GM12872 (cell line): ENCODE measurements at regions not wholly inside any gene's neighbourhood (a gene's known extent, or its start where the extent isn't known, plus 50 kb on each side); places are given as distances from the start of the nearest gene placed in this dataset.

Experiments
- TF ChIP-seq, protein P1 (sequence below): IDR thresholded peaks from 3 replicates; pipeline ENCODE4 v1.5.1; 2011; ENCODE audit warnings: low read depth, mild to moderate bottlenecking, low read length, moderate library complexity; ENCODE audit not compliant: insufficient read depth

DNA sequence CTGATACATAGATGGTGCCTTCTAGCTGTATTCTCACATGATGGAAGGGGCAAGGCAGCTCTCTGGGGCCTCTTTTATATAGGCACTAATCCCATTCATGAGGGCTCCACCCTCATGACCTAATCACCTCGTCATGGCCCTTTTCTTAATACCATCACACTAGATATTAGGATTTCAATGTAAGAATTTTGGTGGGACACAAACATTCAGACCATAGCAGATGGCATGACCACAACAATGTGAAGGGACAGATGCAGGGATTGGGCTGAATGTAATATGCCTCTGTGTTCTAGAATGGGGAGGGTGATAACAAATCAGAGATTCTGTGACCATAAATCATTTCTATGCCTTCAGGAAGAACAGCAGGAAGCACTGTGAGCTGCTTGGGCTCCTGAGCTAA lies 145.8 kb downstream of the LCA5 start:
- TF ChIP-seq, protein P1, sequence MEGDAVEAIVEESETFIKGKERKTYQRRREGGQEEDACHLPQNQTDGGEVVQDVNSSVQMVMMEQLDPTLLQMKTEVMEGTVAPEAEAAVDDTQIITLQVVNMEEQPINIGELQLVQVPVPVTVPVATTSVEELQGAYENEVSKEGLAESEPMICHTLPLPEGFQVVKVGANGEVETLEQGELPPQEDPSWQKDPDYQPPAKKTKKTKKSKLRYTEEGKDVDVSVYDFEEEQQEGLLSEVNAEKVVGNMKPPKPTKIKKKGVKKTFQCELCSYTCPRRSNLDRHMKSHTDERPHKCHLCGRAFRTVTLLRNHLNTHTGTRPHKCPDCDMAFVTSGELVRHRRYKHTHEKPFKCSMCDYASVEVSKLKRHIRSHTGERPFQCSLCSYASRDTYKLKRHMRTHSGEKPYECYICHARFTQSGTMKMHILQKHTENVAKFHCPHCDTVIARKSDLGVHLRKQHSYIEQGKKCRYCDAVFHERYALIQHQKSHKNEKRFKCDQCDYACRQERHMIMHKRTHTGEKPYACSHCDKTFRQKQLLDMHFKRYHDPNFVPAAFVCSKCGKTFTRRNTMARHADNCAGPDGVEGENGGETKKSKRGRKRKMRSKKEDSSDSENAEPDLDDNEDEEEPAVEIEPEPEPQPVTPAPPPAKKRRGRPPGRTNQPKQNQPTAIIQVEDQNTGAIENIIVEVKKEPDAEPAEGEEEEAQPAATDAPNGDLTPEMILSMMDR = no peak

- TF ChIP-seq, protein P1 = no peak
Observed at GRCh38 chr6:79385893-79386292, 151.3 kb downstream of the LCA5 start.

DNA sequence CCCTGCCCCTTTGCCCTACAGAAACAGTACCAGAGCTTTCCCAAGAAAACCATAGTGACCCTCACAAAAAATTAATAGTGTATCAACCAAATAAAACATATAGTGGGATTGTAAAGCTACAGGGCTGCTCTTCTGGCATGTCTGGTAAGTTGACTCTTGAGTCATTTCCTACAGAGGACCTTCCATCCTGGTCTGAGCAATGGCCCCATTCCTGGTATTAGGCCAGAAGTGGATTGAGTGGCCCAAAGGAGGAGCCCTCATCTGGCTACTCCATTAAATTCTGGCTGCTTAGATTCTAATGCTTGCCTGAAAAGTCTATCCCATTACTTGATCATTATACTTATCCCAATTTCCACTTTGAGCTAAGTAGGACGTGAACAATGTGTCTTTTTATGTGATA lies 150.9 kb upstream of the HMGN3 start:
- TF ChIP-seq, protein P1 = no peak

GRCh38 chr6:79384845-79385244 lies 150.4 kb upstream of the HMGN3 start:
- TF ChIP-seq, protein P1 = no peak

GRCh38 chr6:79378957-79379356 lies 144.5 kb upstream of the HMGN3 start:
- TF ChIP-seq, protein P1 = no peak

DNA sequence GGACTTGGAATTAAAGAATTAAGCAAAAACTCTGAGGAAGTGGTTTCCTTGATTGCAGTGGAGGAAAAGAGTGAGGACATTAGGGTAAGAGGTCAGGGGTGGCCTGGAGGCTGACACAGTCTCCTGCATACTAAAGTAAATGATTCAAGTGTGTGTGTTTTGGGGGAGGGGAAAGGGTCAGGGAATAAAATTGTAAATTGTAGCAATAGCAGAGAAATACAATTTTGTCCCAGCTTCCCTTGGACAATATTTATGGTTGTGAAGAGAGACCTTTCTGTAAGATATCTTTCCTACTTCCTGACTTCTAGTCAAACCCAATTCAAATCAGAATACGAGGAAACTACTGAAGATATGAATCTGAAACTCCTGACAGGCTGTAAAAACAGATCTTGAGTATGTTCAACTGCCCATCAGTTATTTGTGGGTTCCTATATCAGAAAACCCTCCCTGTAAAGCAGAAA lies 143.4 kb upstream of the HMGN3 start:
- TF ChIP-seq, protein P1 = no peak

DNA sequence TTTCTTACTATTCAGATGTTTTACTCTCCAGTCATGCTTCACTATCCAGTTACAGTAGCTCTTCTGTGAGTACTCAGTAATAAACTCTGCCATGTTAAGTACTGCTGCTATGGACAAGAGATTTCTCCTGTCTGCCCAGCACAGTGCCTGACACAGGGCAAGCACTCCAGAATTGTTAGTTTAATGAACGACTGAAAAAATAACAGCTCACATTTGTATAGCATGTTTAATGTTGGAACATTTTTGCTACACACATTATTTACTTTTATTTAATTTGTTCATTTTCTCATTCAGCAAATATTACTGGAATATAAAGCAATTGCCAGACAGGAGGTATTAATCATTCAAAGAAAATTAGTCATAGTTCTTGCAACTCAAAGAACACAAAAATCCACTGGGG lies 142.6 kb upstream of the HMGN3 start:
- TF ChIP-seq, protein P1 = no peak
